Epidermal melanocyte (primary cell): ENCODE measurements at regions not wholly inside any gene's neighbourhood (a gene's known extent, or its start where the extent isn't known, plus 50 kb on each side); places are given as distances from the start of the nearest gene placed in this dataset.
A peak's percentile ranks its signal among the peaks of the same experiment; 100 is the strongest.
"Not testable (repeated sequence)": the region's sequence is repeated elsewhere in the genome, so short reads cannot be mapped to it uniquely, and the experiment has no call there.

ENCODE experiments used
- DNase-seq: peaks from one replicate; pipeline ENCODE4 v3.0.0; 2011; ENCODE audit warnings: low spot score; ENCODE audit not compliant: insufficient read length

- no peak for DNase-seq
Observed at GRCh38 chr7:35971133-35971891, 170.5 kb downstream of the SEPTIN7 start.

- DNase-seq = no peak
Observed at GRCh38 chr7:35975851-35976454, 175.1 kb downstream of the SEPTIN7 start.

- DNase-seq = not testable (repeated sequence)
Observed at GRCh38 chr7:35978816-35979640, 174.0 kb upstream of the EEPD1 start.

GRCh38 chr7:35982600-35982999, 170.5 kb upstream of the EEPD1 start:
- DNase-seq = no peak

- no peak for DNase-seq
Observed at GRCh38 chr7:35983626-35984025, 169.4 kb upstream of the EEPD1 start.

- DNase-seq = peak; percentile 68
Observed at GRCh38 chr7:35985126-35985754, 167.8 kb upstream of the EEPD1 start.

- no peak for DNase-seq
Observed at GRCh38 chr7:35987016-35987415, 166.0 kb upstream of the EEPD1 start.

GRCh38 chr7:35988105-35988504, 164.9 kb upstream of the EEPD1 start:
- DNase-seq = no peak

- no peak for DNase-seq
Observed at GRCh38 chr7:35988818-35989217, 164.2 kb upstream of the EEPD1 start.

- DNase-seq = no peak
Observed at GRCh38 chr7:35991511-35992232, 161.4 kb upstream of the EEPD1 start.

- no peak for DNase-seq
Observed at GRCh38 chr7:35992436-35992835, 160.6 kb upstream of the EEPD1 start.

GRCh38 chr7:35993113-35993512, 159.9 kb upstream of the EEPD1 start:
- DNase-seq = no peak

GRCh38 chr7:35993676-35994606, 159.1 kb upstream of the EEPD1 start:
- DNase-seq = no peak

GRCh38 chr7:35995334-35995733, 157.7 kb upstream of the EEPD1 start:
- DNase-seq = no peak

- DNase-seq = no peak
Observed at GRCh38 chr7:35998481-35998880, 154.6 kb upstream of the EEPD1 start.

GRCh38 chr7:36001546-36001945, 151.5 kb upstream of the EEPD1 start:
- DNase-seq = no peak

- DNase-seq = no peak
Observed at GRCh38 chr7:36002900-36003299, 150.2 kb upstream of the EEPD1 start.

- DNase-seq = no peak
Observed at GRCh38 chr7:36003343-36003742, 149.7 kb upstream of the EEPD1 start.

- DNase-seq = no peak
Observed at GRCh38 chr7:36005293-36005692, 147.8 kb upstream of the EEPD1 start.

- DNase-seq = no peak
Observed at GRCh38 chr7:36005876-36006275, 147.2 kb upstream of the EEPD1 start.
